CD4-positive, alpha-beta T cell (primary cell): ENCODE measurements at regions not wholly inside any gene's neighbourhood (a gene's known extent, or its start where the extent isn't known, plus 50 kb on each side); places are given as distances from the start of the nearest gene placed in this dataset.

ENCODE experiments used
- ATAC-seq: fragments of 200-7000 bp; cut with Tn5 transposase; one replicate; pipeline ENCODE4 v1.10.0; 2022; ENCODE audit warnings: mild to moderate bottlenecking; ENCODE audit not compliant: poor library complexity
- CTCF ChIA-PET: fragments of 350-600 bp; sonication (Branson Sonifier 250); formaldehyde crosslinking; loops from one replicate; lab custom pipeline; 2021; ENCODE audit warnings: antibody characterized with exemption, inconsistent platforms; lab: Charles Lee
- POLR2A ChIA-PET: fragments of 350-600 bp; sonication (Branson Sonifier 250); formaldehyde crosslinking; loops from one replicate; lab custom pipeline; 2021; ENCODE audit warnings: antibody characterized with exemption, inconsistent platforms; lab: Charles Lee
- DNase-seq, 14 experiments: peaks; one replicate each; pipeline ENCODE4 v3.0.0-alpha.2; 2013 to 2020; ENCODE audit warnings: mixed read lengths in 2 of 14
- H3K27ac ChIP-seq, 2 donors: one replicate each; pipeline versions ENCODE4 v1.5.1 to v1.7.0; 2013; ENCODE audit warnings: low read length in 2 of 2, low read depth in 1 of 2, mild to moderate bottlenecking in 1 of 2
- H3K27me3 ChIP-seq, 2 experiments: 1 replicate in 1 of 2; 2 replicates in 1 of 2; pipeline versions ENCODE4 v1.6.1 to v1.7.0; 2013; ENCODE audit warnings: low read length in 2 of 2, control low read depth in 1 of 2, mild to moderate bottlenecking in 1 of 2, moderate library complexity in 1 of 2; ENCODE audit not compliant: insufficient read depth in 2 of 2, control insufficient read depth in 1 of 2
- H3K36me3 ChIP-seq: one replicate; pipeline ENCODE4 v1.6.1; 2013; ENCODE audit warnings: low read length, control low read depth; ENCODE audit not compliant: insufficient read depth
- H3K4me1 ChIP-seq: one replicate; pipeline ENCODE4 v1.6.1; 2013; ENCODE audit warnings: low read length, control low read depth; ENCODE audit not compliant: insufficient read depth
- H3K4me3 ChIP-seq: one replicate; pipeline ENCODE4 v1.5.1; 2013; ENCODE audit warnings: mild to moderate bottlenecking, low read length, moderate library complexity
- H3K9me3 ChIP-seq, 2 experiments: 1 replicate in 1 of 2; 2 replicates in 1 of 2; pipeline versions ENCODE4 v1.6.1 to v1.7.0; 2013; ENCODE audit warnings: low read length in 2 of 2, mild to moderate bottlenecking in 2 of 2, control low read depth in 1 of 2, moderate library complexity in 1 of 2; ENCODE audit not compliant: control insufficient read depth in 1 of 2, insufficient read depth in 1 of 2
- H3K27ac Mint-ChIP-seq: one replicate; pipeline ENCODE4 v1.8.0; 2020; ENCODE audit warnings: mixed read lengths
- H3K27me3 Mint-ChIP-seq: one replicate; pipeline ENCODE4 v1.8.0; 2021; ENCODE audit warnings: mixed read lengths
- H3K36me3 Mint-ChIP-seq: one replicate; pipeline ENCODE4 v1.8.0; 2021; ENCODE audit warnings: low read depth, mixed read lengths
- H3K4me1 Mint-ChIP-seq: one replicate; pipeline ENCODE4 v1.8.0; 2021; ENCODE audit warnings: low read depth, mixed read lengths
- H3K4me3 Mint-ChIP-seq: one replicate; pipeline ENCODE4 v1.8.0; 2020; ENCODE audit warnings: mild to moderate bottlenecking, mixed read lengths
- H3K9me3 Mint-ChIP-seq: one replicate; pipeline ENCODE4 v1.8.0; 2020; ENCODE audit warnings: mixed read lengths
- CTCF ChIP-seq: fragments of 200-600 bp; IDR thresholded peaks from one replicate; pipeline ENCODE4 v1.8.0; 2022; ENCODE audit warnings: antibody characterized with exemption, mild to moderate bottlenecking
- intact Hi-C, 2 experiments: fragments of 100-400 bp; cut with DNase I in 1 of 2; cut with micrococcal nuclease in 1 of 2; formaldehyde crosslinking; loops; one replicate each; pipeline versions ENCODE4 v1.15.1 to v1.9.0; 2023 to 2025; cut with DNase I, micrococcal nuclease

GRCh38 chr6:79782792-79783580 is 151.9 kb downstream of the SH3BGRL2 start:
- Histone ChIP-seq H3K36me3 (no peaks in the 10 kb centered on the region), H3K27me3 (no peaks in the 10 kb centered on the region), H3K9me3 (no peaks in the 10 kb centered on the region), H3K4me1 (peaks cover 6% of the 10 kb centered on the region), H3K27ac (no peak overlapping the region), H3K4me3 (no peak overlapping the region)
- Mint-ChIP-seq H3K9me3 (no peaks in the 10 kb centered on the region), H3K27ac (no peak overlapping the region), H3K4me1 (peaks cover 1% of the 10 kb centered on the region), H3K36me3 (no peaks in the 10 kb centered on the region), H3K27me3 (peaks cover 6% of the 10 kb centered on the region), H3K4me3 (no peak overlapping the region)
- no peak for DNase-seq
- intact Hi-C loops = no loop called here
- POLR2A ChIA-PET = no interaction called here
- ATAC-seq = no peak
- CTCF ChIA-PET = no interaction called here
- TF ChIP-seq CTCF = no peak

GRCh38 chr6:79781916-79782315 is 150.8 kb downstream of the SH3BGRL2 start:
- Histone ChIP-seq H3K36me3 (no peaks in the 10 kb centered on the region), H3K27ac (no peak overlapping the region), H3K9me3 (no peaks in the 10 kb centered on the region), H3K4me3 (no peak overlapping the region), H3K4me1 (peaks cover 9% of the 10 kb centered on the region), H3K27me3 (no peaks in the 10 kb centered on the region)
- Mint-ChIP-seq H3K4me1 (peaks cover 8% of the 10 kb centered on the region), H3K9me3 (no peaks in the 10 kb centered on the region), H3K27me3 (peaks cover 6% of the 10 kb centered on the region), H3K36me3 (no peaks in the 10 kb centered on the region), H3K27ac (no peak overlapping the region), H3K4me3 (no peak overlapping the region)
- no peak for TF ChIP-seq CTCF
- DNase-seq = no peak
- ChIA-PET CTCF (no interaction called here), POLR2A (no interaction called here)
- ATAC-seq = no peak
- intact Hi-C loops = no loop called here

GRCh38 chr6:79780881-79781280 is 149.8 kb downstream of the SH3BGRL2 start:
- Mint-ChIP-seq H3K36me3 (no peaks in the 10 kb centered on the region), H3K4me3 (no peak overlapping the region), H3K9me3 (no peaks in the 10 kb centered on the region), H3K4me1 (peaks cover 8% of the 10 kb centered on the region), H3K27me3 (peaks cover 6% of the 10 kb centered on the region), H3K27ac (no peak overlapping the region)
- no peak overlapping the region for H3K27ac ChIP-seq
- intact Hi-C loops = no loop called here
- peaks cover 9% of the 10 kb centered on the region for H3K4me1 ChIP-seq
- CTCF ChIA-PET = no interaction called here
- H3K9me3 ChIP-seq = no peaks in the 10 kb centered on the region
- POLR2A ChIA-PET = no interaction called here
- no peak overlapping the region for H3K4me3 ChIP-seq
- H3K27me3 ChIP-seq = no peaks in the 10 kb centered on the region
- no peak for DNase-seq
- H3K36me3 ChIP-seq = no peaks in the 10 kb centered on the region
- ATAC-seq = no peak
- TF ChIP-seq CTCF = no peak
